HG03095 (cell line): ENCODE measurements at regions not wholly inside any gene's neighbourhood (a gene's known extent, or its start where the extent isn't known, plus 50 kb on each side); places are given as distances from the start of the nearest gene placed in this dataset.
"Not testable (repeated sequence)": the region's sequence is repeated elsewhere in the genome, so short reads cannot be mapped to it uniquely, and the experiment has no call there.

Experiments used
- ATAC-seq: cut with Tn5 transposase; IDR thresholded peaks from one replicate; pipeline ENCODE4 v1.9.1; 2021; ENCODE audit warnings: moderate library complexity; ENCODE audit not compliant: unreplicated experiment

- no peak for ATAC-seq
Measured at GRCh38 chr2:160721089-160722040, 227.8 kb upstream of the RBMS1 start.

- no peak for ATAC-seq
Measured at GRCh38 chr2:160726046-160726445, 232.4 kb upstream of the RBMS1 start.

- no peak for ATAC-seq
Measured at GRCh38 chr2:160730296-160730995, 236.8 kb upstream of the RBMS1 start.

DNA sequence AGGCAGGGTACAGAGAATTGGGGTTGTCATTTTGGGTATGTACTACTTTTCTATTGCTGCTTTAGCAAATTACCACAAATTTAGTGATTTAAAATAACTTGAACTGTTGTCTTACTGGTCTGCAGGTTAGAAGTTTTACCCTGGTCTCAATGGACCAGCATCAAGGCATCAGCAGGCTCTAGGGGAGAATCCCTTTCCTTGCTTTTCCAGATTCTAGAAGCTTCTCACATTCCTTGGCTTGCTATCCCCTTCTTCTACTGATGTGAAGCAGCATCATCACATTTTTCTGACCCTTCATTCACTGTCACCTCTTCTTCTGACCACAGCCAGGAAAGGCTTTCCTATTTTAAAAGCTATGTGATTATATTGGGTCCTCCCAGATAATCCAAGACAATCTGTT is 237.8 kb upstream of the RBMS1 start:
- no peak for ATAC-seq

DNA sequence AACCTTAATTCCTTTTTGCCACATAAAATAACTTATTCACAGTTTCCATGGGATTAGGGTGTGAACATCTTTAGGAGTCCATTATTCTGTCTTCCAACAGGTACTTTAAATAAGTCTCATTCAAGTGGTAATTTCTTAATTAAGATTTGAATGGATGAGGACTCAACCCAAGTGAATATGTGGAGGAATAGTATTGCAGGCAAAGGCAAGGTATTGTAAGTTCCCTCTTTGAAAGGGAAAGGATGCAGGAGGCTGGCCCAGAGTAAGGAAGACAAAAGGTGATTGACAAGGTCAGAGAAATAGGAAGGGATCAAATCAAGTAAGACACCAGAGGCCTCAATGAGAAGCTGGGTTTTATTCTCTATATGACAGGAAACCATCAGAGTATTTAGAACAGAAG is 238.2 kb upstream of the RBMS1 start:
- no peak for ATAC-seq

DNA sequence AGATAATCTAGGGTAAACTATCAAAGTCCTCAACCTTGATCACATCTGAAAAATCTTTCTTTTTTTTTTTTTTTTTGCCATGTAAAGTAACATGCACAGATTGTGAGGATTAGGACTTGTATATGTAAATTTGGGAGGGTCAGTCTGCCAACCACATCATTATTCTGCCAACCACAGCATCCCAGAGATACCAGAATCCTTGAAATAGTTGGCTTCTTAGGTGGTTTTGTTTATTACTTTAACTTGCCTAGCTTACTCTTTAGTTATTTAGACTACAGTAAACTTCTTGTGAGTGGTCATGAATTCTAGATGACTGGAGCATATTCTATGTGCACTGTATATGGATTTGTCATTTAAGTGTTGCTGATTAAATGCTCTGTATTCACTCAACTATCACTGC is 242.1 kb upstream of the RBMS1 start:
- ATAC-seq: no peak

- no peak for ATAC-seq
Measured at GRCh38 chr2:160736148-160737028, 242.8 kb upstream of the RBMS1 start.

- ATAC-seq: no peak
Measured at GRCh38 chr2:160737247-160737646, 243.6 kb upstream of the RBMS1 start.

DNA sequence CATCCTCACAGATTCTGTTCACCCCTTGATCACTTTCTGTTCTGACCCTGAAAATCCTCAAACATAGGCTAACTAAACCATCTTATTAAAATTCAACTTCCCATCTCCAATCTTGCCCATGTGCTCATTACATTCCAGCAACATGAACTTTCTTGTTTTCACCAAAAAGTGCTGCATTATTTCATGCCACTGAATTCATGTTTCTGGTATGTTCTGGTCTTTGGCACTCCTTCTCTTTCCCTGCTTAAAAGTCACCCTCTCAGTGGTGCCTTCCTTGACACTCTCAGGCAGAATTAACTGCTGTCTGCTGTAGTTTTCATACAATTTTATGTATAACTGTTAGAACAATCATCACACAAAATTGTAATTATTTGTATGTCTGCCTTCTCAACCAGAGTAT is 247.7 kb upstream of the RBMS1 start:
- ATAC-seq: no peak

GRCh38 chr2:160741815-160742214 is 248.2 kb upstream of the RBMS1 start:
- ATAC-seq: no peak

- ATAC-seq: no peak
Measured at GRCh38 chr2:160742667-160743066, 249.1 kb upstream of the RBMS1 start.

DNA sequence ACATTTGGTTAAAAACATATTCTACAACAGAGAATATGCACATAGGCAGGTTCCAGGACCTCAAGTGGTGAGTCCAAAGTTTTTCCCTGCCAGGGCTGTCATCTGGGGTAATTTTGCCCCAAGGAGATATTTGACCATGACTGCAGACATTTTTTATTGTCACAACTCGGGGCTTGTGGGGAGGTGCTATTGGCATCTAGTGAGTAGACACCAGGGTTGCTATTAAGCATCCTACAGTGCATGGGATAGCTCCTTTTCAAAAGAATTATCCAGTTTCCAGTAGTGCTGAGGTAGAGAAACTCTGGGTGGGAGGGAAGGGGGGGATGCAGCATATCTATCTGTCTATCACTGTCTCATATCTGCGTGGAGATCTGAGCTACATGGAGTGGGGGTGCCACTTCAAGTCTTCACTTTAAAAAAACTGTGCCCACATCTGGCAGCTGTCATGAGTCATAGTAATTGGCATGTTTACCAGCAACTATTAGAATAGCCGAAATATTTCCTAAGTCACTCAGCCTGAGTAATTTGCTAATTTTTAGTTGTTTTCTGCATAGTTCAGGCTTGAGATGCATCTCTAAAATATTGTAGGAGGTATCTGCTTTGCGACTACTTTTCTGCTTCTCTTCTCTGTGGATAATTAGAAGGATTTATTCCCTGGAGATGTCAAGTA is 254.0 kb upstream of the RBMS1 start:
- ATAC-seq: no peak

- ATAC-seq: no peak
Measured at GRCh38 chr2:160751021-160751420, 257.4 kb upstream of the RBMS1 start.

GRCh38 chr2:160752475-160753330 is 259.1 kb upstream of the RBMS1 start:
- no peak for ATAC-seq

GRCh38 chr2:160753331-160753654 is 259.7 kb upstream of the RBMS1 start:
- ATAC-seq: no peak

DNA sequence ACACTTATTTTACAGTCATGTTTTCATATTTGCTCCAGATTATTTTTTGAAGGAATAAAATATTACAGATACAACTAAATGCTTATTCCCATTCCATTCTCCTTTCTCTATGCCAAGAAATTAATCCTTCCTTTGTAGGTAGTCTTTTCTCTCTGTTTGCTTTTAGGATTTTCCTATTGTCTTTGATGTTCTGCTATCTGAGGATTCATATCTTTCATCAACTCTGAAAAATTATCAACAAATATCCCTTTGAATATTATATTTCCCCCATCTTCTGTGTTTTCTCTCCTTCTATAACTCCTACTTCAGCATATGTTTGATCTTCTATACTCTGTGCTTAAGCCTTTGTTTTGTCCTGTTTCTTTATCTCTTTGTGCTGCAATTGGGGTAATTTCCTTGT is 260.4 kb upstream of the RBMS1 start:
- ATAC-seq: no peak

DNA sequence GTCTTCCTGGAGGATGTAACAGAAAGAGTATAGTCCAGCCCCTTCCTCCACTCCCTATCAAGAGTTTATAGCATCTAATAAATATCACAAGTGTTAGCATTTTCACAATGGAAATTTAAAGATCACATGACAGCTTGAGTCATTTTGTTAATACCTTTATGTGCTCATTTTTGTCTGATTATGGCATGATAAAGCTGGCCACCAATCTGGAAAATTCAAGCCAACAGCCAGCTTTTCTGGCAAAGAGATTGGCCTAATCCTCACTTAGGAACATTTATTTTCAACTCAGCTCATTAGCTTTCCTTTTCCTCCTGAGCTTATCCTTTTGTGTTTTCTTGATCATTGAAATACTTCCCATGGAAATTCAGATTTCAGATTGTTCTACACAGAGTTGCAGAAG is 262.9 kb upstream of the RBMS1 start:
- ATAC-seq: no peak

DNA sequence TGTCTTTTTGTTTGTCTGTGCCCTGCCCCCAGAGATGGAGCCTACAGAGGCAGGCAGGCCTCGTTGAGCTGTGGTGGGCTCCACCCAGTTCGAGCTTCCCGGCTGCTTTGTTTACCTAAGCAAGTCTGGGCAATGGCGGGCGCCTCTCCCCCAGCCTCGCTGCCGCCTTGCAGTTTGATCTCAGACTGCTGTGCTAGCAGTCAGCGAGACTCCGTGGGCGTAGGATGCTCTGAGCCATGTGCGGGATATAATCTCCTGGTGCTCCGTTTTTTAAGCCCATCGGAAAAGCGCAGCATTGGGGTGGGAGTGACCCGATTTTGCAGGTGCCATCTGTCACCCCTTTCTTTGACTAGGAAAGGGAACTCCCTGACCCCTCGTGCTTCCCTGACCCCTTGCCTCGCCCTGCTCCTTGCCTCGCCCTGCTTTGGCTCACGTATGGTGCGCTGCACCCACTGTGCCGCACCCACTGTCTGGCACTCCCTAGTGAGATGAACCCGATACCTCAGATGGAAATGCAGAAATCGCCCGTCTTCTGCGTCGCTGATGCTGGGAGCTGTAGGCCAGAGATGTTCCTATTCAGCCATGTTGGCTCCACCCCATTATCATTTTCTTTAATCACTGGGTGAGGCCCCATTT is 269.0 kb upstream of the RBMS1 start:
- ATAC-seq: not testable (repeated sequence)

DNA sequence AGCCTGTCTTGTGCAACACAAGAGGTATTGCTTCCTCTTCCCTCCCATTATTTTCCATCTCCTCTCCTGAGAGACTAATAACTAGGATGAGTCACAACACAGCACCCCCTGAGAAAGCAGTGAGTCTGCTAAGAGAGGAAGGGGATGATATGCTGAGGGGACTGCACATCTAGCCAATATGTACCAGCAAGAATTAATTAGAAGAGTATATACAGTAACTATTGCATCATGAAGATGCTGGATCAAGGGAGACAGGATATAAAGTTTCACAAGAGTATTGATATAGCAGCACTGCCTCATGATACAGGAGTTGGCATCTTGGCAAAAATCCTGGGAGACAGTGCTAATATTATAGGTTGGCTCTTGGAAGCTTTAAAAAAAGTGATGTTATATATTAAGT is 289.9 kb upstream of the RBMS1 start:
- no peak for ATAC-seq
